Left hindlimb (tissue), 1 donor: ENCODE measurements at regions not wholly inside any gene's neighbourhood (a gene's known extent, or its start where the extent isn't known, plus 50 kb on each side); places are given as distances from the start of the nearest gene placed in this dataset.
"Not testable (repeated sequence)": the region's sequence is repeated elsewhere in the genome, so short reads cannot be mapped to it uniquely, and the experiment has no call there.

ENCODE experiments used
- DNase-seq: peaks from one replicate; pipeline ENCODE4 v3.0.0-alpha.2; 2018

DNA sequence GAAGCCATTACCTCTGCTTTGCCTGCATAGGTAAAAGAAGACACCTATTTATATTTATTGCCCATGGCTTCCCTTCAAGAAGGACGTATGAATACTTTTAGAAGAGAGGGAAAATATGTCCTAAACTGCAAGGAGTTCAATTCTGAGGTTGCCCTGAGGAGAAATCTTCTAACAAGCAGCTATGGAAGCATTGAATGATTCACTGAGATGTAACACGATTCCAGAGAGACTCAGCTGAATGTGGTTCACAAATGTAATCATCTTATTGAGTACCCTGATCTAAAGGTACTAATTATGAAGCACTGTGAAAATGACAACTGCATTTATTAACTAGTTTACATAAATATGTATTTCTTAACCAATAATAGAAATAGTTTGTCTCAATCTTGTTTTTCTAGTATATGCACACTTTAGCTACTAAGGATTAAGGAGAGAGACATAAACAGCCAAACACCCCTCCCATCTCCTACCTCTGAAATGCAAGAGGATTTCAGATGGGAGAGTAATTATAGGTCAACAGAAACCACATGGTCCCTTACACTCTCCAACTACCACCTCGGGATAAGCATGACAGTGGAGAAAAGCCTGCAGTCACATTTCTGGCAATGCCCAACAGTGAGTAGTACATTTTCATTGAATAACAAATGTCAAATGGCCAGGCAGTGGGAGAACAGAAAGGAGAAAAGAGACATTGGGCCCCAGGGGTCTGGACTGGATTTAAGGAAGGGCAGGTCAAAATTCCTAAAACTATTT lies 506.2 kb upstream of the IL12A start:
- no peak for DNase-seq

DNA sequence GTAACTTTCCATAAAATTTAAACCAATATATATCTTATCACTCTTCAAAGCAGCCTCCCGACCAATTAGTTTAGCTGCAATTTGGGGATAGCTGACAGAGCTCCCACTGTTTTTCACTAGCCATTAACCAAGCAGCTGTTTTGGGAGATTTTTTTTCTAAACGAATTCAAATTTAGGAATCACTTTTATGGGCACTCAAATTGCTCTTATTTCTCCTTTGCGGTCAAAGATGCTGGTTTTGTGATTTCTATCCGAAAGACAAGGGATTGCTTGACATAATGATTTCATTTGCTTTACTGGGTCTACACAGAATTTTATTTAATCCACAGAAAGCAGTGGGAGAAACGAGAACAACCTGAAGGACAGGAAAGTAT lies 505.7 kb upstream of the IL12A start:
- no peak for DNase-seq

DNA sequence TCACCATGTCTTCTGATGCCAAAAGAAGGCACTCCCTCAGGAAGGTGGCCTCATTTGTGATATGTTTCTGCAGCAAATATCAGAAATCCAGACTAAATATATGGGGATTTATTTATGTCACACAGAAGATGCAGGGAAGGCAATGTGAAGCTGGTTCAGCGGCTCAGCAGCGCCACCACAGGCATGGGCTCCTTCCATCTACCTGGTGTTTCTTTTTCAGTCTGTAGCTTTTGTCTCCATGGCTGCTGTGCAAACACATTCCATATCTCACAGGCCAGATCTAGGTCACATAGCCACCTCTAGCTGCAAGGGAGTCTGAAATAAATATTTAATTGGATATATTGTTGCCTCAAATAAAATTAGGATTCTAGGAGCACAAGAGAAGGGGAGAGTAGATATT lies 502.1 kb upstream of the IL12A start:
- DNase-seq: no peak

DNA sequence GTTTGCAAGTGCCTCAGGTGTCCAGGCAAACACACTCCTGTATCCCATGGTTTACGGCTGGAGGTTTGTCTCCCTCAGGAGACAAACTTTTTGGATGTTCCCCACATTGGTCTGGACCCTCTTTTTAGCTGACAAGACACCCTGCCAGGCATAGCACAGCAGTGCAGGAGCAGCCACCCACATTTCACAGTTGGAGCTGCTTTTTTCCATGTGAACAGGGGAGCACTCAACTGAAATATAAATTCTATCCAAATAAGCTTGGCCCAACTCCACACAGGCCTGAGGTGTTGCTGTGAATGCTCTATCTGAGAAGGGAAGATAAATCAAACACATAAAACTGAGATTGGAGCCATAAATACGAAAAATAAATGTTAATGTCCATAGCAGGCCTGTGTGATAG lies 501.3 kb upstream of the IL12A start:
- no peak for DNase-seq

DNA sequence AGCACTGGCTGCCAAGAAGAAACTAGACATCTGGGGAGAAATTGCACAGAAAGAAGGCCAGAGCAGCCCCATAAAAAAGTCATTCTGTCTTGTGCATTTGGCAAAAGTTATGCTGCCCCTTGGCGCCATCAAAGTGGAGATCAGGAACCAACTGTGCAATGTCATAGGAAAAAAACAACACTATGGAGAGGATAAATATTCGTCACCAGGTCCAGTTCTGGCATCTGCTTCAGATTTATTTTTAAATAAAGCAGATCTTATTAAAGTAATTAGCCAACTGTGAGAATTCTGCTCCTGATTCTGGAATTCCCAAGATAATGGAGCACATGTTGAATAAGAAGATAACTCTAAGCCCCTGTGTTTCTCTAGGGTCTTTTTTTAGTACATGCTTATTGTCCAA lies 500.0 kb upstream of the IL12A start:
- no peak for DNase-seq

DNA sequence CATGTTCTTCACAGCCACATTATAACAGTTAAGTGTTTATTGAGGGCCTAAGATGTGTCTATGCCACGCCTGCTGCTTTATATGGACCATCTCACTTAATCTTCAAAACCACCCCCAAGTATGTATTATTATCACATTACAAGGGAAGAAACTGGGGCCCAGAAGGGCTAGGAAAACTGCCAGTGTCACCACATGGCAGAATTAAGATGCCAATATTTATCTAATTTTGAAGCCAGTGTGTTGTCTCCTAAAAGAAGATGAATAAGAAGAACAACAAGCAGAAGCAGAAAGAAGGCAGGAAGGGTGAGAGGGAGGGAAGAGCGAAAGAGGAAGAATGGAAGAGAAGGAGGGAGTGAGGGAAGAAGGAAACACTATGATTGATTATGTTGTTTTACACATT lies 491.3 kb upstream of the IL12A start:
- DNase-seq: no peak

DNA sequence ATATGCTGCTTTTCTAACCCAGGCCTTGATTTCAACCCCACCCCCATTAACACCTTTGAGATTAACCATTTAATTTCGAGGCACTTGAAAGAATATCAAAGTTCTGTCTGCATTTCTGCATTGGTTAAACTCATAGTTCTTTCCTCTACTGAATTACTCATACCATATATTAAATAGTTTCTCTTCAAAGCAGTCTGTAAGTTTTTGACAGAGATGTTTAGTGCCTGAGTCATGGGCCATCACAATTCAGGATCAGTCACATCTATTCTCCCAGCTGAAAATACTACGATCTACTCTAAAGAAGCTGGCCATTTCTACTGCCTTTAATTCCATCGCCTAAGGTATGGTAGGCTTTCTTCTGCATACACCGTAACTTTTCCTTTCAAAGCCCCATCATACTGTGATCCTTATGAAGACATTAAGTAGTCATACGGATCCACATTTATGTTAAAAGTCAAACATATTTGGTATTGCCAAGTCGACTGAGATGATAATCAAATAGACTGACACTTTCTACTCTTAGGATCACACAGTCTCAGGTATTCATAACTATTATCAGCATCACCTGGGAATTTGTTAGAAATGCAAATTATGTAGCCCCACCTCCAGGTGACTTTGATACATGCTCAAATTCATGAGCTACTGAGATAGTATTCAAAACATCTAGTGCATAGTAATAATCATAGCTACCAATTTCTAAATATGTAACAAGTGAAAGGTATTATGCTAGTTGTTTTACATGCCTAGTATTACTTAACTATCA lies 489.4 kb upstream of the IL12A start:
- no peak for DNase-seq

DNA sequence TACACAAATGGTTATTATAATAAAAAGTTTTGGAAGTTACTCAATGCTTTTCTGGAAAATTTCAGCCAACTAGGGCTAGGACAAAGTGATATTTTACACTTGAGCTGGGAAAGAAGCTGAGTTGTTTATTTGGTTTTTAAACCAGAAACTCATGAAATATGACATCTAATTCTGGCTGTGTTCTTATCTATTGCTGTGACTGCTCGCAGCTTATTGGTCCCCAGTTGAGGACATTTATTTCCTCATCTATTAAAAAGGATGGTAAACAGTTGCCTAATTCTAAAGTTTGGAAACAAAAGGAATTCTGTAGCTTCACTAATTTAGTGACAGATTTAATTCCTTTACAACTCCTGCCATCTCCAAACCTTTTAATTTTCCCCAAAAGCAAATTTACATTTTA lies 487.6 kb upstream of the IL12A start:
- no peak for DNase-seq

DNA sequence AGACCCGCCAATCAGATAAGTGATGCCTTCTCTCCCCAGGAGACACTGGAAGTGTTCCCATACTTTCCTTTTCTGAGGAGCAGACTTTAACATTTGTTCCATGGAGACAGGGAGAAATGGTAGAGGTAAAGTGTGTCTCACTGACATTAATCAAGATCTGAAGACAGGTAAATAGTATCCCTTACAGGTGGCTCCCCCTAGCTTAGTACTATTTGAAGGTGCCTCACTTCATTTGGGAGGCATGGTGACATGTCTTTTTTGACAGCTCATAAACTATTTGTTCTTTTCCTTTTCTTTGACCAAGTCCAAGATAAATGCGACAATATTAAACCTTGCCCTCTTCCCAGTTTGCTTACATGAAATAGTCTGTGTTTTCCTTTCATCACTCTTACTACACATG lies 485.6 kb upstream of the IL12A start:
- no peak for DNase-seq

DNA sequence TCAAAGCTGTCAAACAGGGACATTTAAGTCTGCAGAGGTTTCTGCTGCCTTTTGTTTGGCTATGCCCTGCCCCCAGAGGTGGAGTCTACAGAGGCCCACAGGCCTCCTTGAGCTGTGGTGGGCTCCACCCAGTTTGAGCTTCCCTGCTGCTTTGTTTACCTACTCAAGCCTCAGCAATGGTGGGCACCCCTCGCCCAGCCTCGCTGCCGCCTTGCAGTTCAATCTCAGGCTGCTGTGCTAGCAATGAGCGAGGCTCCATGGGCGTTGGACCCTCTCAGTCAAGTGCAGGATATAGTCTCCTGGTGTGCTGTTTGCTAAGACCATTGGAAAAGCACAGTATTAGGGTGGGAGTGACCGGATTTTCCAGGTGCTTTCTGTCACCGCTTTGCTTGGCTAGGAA lies 477.6 kb upstream of the IL12A start:
- DNase-seq: not testable (repeated sequence)

DNA sequence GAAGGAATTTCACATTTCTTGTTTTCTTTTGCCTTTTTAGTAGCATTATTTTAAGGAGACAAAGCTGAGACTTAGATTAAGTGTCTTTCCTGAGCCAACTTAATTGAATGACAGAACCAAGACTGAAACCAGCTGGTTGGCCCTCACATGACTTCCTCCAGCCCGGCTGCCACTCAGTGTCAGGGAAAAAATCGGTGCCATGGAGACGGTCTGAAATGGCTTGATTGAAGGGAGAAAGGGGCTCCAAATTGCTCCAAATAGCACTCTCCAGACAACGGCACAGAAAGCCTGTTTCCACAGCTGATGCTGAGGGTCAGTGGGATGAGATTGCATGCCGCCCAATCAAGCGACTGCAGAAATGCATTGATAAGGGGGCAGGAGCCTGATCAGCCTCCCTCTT lies 475.2 kb upstream of the IL12A start:
- no peak for DNase-seq

DNA sequence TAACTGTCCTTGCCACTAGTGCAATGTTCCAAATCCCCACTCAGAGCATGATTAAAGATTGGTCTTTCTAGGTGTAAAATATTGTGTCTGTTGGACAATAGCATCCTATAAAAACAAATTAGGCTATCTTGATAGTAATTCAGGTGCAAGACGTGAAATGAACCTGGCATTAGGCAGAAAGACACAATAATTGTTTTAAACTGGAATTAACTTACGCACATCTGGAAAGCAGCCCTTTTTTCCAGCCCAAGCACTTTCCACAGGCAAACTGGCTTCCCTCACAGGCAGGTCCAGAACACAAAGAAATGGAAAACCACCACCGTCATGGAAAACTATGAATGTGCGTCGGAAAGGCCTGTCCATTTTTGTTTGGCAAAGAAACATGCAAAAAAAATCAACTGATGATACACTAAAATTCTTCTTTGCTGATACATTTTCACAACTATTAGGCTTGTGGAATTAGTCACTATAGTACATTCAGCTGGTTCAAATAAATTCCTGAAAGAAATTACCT lies 474.7 kb upstream of the IL12A start:
- DNase-seq: no peak

DNA sequence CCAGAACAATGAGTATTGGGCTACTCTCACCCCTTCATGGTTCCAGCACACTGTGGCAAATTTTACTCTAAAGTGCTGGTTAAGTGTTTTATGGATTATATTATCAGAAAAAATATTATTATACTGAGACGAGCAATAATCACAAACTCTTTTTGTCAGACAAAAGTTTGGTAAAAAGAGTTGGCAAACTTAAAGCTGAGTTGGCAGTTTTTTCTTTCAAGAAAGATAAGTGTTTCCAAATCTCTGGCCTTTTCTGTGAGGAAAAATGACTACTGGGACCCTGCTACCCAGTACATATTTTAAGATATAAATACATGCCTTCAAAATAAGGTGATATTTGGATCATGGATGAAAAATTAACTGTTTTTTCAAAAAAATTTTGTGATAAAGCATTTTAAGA lies 471.5 kb upstream of the IL12A start:
- no peak for DNase-seq

DNA sequence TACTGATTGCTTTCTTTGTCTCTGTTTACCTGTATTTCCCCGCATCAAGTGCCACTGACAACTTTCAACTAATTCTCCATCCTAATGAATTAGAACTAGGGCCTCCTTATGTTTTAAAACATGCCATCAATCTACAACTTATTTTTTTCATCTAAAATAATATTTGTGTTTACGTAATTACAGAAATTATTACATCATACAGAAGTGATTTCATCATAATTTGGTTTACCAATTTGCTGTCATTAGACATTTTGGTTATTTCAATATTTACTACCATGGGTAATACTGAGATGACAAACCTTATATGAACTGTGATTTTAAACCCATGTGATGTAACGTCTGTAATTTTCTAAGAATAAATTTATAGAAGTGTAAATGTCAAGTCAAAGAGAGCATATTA lies 468.0 kb upstream of the IL12A start:
- no peak for DNase-seq

DNA sequence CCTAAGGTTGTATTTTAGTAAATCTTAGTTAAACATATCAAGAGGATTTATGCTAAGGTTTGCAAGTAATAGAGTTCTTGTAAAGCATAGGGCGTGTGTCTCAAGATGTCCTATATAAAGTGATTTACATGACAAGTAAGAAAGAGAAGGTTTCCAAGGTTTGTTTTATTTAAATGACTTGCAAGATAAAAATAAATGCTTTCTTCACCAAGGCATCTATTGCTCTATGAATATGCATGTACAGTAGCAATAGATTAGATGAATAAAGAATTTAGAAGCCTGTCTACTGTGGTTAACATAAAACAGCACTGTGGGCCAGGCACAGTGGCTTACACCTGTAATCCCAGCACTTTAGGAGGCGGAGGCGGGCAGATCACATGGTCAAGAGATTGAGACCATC lies 466.4 kb upstream of the IL12A start:
- DNase-seq: no peak

DNA sequence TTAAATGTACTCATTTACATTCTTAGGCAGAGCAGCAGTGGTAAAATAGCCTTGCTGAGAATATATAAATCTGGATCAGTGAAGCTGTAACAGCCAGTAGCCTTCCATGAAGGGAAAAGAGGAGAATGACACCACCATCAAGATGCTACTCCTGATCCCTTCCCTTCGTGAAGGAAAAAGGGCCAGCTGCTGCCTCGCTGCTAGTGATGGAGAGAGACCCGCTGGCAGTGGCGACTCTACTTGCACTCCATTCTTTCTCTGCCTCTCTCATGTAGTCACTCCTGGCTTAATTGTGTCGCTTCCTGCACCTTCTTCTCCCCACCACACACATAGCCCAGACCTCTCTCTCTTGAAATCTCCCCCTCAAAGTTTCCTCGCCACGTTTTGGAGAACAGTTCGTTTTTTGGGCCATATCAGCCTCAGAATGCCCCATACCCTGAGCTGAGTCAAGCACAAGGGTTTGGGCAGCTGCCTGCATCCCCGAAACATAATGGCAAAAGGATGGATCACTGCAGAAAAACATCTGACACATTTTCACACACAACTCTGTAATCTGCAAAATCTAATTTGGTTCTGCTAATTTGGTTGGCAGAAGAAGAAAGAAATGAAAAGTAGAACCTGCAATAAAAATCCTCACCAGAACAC lies 460.3 kb upstream of the IL12A start:
- no peak for DNase-seq

DNA sequence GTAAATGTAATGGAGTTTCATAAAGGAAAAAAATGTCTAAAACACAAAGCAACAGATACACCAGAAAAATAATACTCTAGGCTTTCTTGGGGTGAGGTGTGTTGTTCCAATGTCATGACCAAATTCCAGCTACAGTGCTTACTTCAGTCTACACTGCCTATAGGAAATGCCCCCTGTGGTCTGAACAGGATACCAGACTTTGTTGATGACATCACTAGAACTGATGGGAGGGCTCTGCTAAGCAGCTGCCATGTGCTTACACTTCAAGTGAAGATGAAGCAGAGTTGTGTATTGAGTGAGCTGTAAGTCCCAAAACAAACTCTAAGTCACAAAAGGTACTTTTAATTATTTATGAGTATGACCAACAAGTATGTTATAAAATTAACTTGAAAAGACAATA lies 456.1 kb upstream of the IL12A start:
- DNase-seq: no peak

DNA sequence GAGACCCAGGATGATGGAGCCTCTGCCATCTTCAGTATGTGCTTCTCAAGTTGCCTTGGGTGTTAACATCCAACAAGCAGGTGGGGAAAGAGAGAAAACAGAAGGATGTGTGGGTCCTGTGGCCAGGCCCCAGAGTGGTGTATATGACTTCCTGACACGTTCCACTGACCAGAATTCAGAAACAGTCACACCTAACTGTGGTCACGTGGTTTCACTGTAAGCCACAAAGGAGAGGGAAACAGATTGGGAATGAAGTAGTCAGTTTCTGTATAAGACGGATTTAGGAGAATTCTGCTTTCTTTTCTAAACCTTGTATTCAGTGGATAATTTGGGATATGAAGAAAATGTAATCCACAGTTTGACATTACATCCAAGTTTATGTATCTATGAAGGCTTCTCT lies 454.1 kb upstream of the IL12A start:
- no peak for DNase-seq

DNA sequence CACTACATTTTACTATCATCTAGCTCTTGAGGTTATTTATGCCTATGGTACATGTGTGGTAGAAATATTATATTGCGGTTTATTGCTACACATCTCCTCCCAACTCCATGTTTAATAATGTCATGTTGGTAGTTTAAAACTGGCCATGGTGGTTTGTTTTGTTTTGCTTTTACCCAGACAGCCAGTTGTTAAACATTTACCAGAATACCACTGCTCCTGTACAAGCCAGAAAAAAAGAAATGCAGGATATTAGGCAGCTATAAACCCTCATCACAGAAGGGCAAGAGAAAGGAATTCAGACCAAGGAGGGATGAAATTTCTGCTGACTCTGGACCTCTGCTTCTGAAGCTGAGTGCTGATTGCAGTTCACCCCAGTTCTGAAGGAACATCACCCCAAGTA lies 451.8 kb upstream of the IL12A start:
- no peak for DNase-seq

DNA sequence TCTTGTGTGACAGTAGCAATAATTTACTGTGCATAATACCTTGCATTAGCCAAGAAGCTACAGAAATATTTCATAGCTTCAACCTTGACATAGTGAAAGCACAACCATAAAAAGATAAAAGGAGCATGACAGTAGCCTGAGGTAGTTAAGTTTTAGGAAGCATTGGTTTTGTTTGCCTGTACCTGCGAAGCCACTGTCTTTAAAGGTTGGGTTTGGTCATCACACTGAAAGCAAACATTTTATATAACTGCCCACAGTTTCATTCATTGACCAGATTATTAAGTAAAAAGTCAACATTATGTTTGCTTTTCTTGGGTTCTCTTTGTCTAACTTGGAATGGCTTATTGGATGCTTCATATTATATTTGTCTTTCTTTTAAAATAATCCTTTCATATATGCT lies 450.1 kb upstream of the IL12A start:
- no peak for DNase-seq

DNA sequence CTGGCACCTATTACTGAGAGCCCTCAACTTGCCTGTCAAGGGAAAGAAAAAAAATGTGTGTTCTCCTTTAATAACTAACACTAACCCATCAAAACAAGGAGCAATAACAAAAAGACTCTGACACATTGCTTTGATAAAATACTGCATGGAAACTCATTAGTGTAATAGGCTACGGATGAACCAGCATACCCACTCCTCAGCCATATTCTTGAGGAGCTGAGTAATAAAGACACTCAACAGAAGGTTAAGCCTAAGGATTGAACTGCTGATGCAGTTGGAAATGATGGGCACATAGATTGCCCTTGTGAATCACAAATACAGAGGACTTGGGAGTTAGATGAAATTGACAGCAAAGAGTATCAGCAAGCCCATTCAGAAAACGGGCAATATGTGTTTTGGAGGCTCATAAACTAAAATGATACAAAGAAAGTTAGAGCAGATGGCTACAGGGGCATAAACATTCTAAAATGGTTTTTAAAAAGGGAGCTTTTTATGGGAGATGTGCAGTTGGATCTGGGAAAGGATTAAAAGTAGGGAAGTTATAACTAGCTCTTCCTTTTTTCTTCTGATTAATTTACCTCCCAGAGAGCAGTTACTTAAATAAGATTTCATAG lies 447.6 kb upstream of the IL12A start:
- no peak for DNase-seq

DNA sequence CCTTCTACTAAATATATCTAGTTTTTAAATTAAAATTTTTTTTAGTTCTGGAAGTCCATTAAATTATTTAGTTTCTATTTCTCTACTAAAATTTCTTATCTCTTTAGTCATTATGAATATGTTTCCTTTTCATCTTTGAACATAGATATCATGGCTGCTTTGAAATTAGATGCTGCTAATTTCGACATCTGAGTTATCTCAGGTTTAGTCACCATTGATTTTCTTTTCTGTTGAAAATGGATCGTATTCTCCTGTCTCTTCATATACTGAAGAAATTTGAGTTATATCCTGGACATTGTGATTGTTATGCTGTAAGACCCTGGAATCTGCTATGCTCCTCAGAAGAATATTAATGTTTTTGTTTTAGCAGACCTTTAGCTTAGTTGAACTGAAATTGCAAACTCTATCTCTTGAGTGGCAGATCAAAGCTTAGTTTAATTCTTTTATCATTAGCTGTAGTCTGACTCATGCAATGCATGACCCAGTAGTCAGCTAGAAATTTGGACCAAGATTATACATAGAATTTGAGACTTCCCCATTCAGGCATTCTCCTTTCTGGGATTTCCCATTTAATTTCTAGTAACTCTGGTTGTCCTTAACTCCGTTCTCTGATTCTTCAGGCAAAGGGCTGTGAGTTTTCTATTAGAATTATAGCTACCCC lies 439.8 kb upstream of the IL12A start:
- DNase-seq: no peak

DNA sequence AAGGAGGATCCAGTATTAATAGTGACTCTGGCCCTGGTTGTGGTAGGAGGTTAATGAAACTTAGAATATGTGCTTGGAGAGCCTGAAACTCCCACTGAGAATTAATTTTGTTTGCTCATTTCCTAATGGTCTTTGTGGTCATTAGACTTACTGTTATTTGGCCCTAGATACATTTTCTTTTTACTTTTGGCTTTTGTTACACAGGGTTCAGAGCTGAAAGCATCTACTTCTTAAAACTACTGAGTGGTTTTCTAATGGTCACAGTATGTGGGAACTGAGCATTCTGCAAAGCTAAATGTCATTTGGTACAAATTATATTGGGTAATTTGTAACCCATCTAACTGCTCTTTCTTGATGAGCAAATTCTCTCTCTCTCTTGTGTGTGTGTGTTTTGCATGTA lies 433.4 kb upstream of the IL12A start:
- no peak for DNase-seq
